ENCODE measurements at regions not wholly inside any gene's neighbourhood (a gene's known extent, or its start where the extent isn't known, plus 50 kb on each side); places are given as distances from the start of the nearest gene placed in this dataset.
"Not testable (repeated sequence)": the region's sequence is repeated elsewhere in the genome, so short reads cannot be mapped to it uniquely, and the experiment has no call there.

- DNase-seq, result no peak
Observed at GRCh38 chr9:134547161-134548100, 94.2 kb upstream of the COL5A1 start.

- DNase-seq, result no peak
Observed at GRCh38 chr9:134548185-134548584, 93.4 kb upstream of the COL5A1 start.

GRCh38 chr9:134548618-134549017 lies 93.0 kb upstream of the COL5A1 start:
- DNase-seq, result no peak

- DNase-seq, result no peak
Observed at GRCh38 chr9:134549336-134549735, 92.3 kb upstream of the COL5A1 start.

- not testable (repeated sequence) for DNase-seq
Observed at GRCh38 chr9:134550081-134550480, 91.5 kb upstream of the COL5A1 start.

- no peak for DNase-seq
Observed at GRCh38 chr9:134550584-134550983, 91.0 kb upstream of the COL5A1 start.

- DNase-seq, result no peak
Observed at GRCh38 chr9:134551176-134551575, 90.4 kb upstream of the COL5A1 start.

GRCh38 chr9:134551644-134552348 lies 89.8 kb upstream of the COL5A1 start:
- peak; percentile 99 for DNase-seq

GRCh38 chr9:134552349-134552990 lies 89.1 kb upstream of the COL5A1 start:
- DNase-seq, result no peak

GRCh38 chr9:134553061-134553891 lies 88.3 kb upstream of the COL5A1 start:
- no peak for DNase-seq

- no peak for DNase-seq
Observed at GRCh38 chr9:134553996-134554372, 87.6 kb upstream of the COL5A1 start.

GRCh38 chr9:134554373-134555093 lies 87.1 kb upstream of the COL5A1 start:
- DNase-seq, result peak; percentile 67

GRCh38 chr9:134555094-134555650 lies 86.4 kb upstream of the COL5A1 start:
- peak; percentile 85 for DNase-seq

GRCh38 chr9:134556531-134557068 lies 85.0 kb upstream of the COL5A1 start:
- peak; percentile 94 for DNase-seq

- no peak for DNase-seq
Observed at GRCh38 chr9:134557331-134557730, 84.3 kb upstream of the COL5A1 start.

- DNase-seq, result no peak
Observed at GRCh38 chr9:134558124-134558905, 83.3 kb upstream of the COL5A1 start.

GRCh38 chr9:134559013-134559412 lies 82.6 kb upstream of the COL5A1 start:
- no peak for DNase-seq

GRCh38 chr9:134560206-134560605 lies 81.4 kb upstream of the COL5A1 start:
- no peak for DNase-seq

GRCh38 chr9:134560654-134561053 lies 80.9 kb upstream of the COL5A1 start:
- no peak for DNase-seq

GRCh38 chr9:134561427-134562145 lies 80.0 kb upstream of the COL5A1 start:
- DNase-seq, result no peak
